H54 (cell line): ENCODE measurements at regions not wholly inside any gene's neighbourhood (a gene's known extent, or its start where the extent isn't known, plus 50 kb on each side); places are given as distances from the start of the nearest gene placed in this dataset.

Source experiments
- DNase-seq: peaks from one replicate; pipeline ENCODE4 v3.0.0; 2011; ENCODE audit warnings: low spot score, mixed read lengths; ENCODE audit not compliant: insufficient read length
- FAIRE-seq: peaks from 3 replicates; lab custom pipeline; 2011; peaks lifted over from hg19 to GRCh38; lab: Jason Lieb, UNC
- POLR2A ChIP-seq: IDR thresholded peaks from 2 replicates; pipeline ENCODE4 v1.6.1; 2011; ENCODE audit warnings: low read depth, mild to moderate bottlenecking, low read length

DNA sequence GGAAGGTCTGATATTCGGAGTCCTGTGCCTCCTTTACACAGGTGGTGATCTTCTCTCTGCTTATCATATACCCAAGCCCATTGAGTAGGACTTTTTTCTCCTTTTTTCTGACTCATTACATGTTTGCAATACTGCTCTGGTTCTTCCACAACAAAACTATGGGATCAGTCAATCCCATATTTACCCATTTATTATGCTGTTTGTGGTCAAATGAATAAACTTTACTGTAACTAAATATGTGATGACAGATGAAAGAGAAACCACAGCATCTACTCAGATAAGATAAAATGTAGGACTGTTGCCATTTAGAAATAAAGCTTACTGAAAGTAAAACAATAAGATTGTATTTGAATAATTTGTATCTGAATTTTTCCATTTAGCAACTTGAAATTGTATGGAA is 958.7 kb upstream of the FAT3 start:
- no peak for TF ChIP-seq POLR2A
- FAIRE-seq (no peak), DNase-seq (no peak)

DNA sequence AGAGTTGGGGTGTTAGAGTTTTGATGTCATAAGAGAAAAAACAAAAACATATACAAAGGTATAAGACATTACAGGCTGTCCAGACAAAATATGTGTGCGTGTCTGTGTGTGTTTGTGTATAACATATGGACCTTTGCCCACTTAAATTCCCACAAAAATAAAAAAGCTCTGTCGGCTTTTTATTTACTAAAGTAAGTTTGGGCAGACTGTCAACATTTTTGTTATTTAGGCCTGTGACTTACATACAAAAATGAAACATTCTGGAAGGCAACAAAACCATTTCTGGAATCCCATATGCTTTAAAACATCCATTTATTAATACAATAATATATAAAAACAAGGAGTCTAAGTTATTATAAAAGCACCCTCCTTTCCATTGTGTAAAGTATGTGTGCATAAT is 960.1 kb upstream of the FAT3 start:
- FAIRE-seq (no peak), DNase-seq (no peak)
- TF ChIP-seq POLR2A, result no peak

GRCh38 chr11:91263496-91264365 is 960.9 kb upstream of the FAT3 start:
- FAIRE-seq, result no peak
- no peak for TF ChIP-seq POLR2A
- DNase-seq, result no peak

GRCh38 chr11:91261513-91261912 is 963.1 kb upstream of the FAT3 start:
- DNase-seq (no peak), FAIRE-seq (no peak)
- TF ChIP-seq POLR2A, result no peak

GRCh38 chr11:91258876-91259275 is 965.7 kb upstream of the FAT3 start:
- FAIRE-seq (no peak), DNase-seq (no peak)
- no peak for TF ChIP-seq POLR2A

GRCh38 chr11:91257667-91258066 is 967.0 kb upstream of the FAT3 start:
- no peak for TF ChIP-seq POLR2A
- no peak for FAIRE-seq

GRCh38 chr11:91248199-91248807 is 976.3 kb upstream of the FAT3 start:
- no peak for TF ChIP-seq POLR2A
- DNase-seq (no peak), FAIRE-seq (no peak)

More at GRCh38 chr11:91257667-91258066, 967.0 kb upstream of the FAT3 start:
- no peak for DNase-seq

GRCh38 chr11:91247009-91247735 is 977.4 kb upstream of the FAT3 start:
- TF ChIP-seq POLR2A, result no peak
- DNase-seq (no peak), FAIRE-seq (no peak)

DNA sequence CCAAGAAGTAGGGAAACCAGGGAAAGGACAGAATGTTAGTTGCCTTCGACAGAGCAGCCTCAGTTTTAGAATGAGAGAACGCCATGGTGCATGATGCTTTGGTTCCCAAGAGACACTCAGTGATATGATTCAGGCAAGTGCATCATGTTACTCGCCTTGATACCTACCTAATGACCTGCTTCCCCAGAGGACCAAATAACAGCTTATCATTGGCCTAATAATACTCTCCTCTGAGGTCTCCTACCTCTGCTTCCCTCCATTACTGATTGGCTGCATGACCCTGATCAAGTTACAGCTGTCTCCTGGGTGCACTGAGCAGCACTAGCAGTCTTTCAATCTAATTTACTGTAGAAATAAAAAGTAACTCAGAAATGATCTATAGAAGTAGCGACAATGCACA is 979.7 kb upstream of the FAT3 start:
- no peak for TF ChIP-seq POLR2A
- FAIRE-seq (no peak), DNase-seq (no peak)

- FAIRE-seq, result no peak
- no peak for DNase-seq
- no peak for TF ChIP-seq POLR2A
Observed at GRCh38 chr11:91243630-91244029, 981.0 kb upstream of the FAT3 start.

- no peak for FAIRE-seq
- DNase-seq, result no peak
- TF ChIP-seq POLR2A, result no peak
Observed at GRCh38 chr11:91243051-91243450, 981.6 kb upstream of the FAT3 start.

GRCh38 chr11:91241226-91241625 is 983.4 kb upstream of the FAT3 start:
- FAIRE-seq (no peak), DNase-seq (no peak)
- no peak for TF ChIP-seq POLR2A

GRCh38 chr11:91239359-91239758 is 985.3 kb upstream of the FAT3 start:
- DNase-seq (no peak), FAIRE-seq (no peak)
- TF ChIP-seq POLR2A, result no peak

DNA sequence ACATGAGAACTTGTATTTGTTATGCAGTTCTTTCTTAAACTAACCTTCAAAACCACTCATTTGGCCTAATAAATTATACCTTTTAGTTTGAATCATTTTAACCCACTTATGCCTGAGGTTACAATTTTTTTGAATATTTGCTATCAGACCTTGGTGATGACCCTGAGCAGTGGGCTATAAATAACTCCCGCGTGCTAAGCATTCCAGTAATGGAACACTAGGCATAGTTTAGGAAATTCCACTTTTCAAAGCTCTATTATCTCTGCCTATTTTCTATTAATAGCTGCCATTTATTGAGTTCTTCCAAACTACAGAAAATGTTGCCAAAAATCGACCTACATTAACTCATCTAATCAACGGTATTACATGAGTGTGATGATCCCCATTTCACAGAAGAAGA is 993.4 kb upstream of the FAT3 start:
- no peak for DNase-seq
- FAIRE-seq, result no peak
- no peak for TF ChIP-seq POLR2A
